Amygdala (tissue), 56 donors: ENCODE measurements at regions not wholly inside any gene's neighbourhood (a gene's known extent, or its start where the extent isn't known, plus 50 kb on each side); places are given as distances from the start of the nearest gene placed in this dataset.

ENCODE experiments used
- DNase-seq, 56 donors: peaks; one replicate each; lab custom pipeline; 2025; lab: John Stamatoyannopoulos, UW

DNA sequence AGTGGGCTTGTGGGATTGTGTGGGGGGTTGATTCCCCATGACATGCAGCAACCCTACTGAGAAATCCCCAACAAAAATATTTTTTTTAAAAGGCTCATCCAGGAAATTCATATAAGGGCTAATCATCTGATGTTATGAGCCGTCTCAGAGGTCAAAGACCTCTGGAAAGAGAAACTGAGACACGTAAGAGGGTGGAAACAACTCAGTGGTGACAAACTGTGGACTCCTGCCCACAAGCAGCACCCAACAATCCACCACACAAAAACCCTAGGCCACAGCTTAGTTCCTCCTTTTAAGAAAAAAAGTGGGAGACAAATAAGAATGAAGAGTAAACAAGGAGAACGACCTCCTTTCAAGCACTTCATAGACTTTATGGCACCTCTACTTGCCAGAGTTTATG, 1096.1 kb upstream of the NRXN1 start:
- no peak for DNase-seq

GRCh38 chr2:52127527-52127926, 1095.6 kb upstream of the NRXN1 start:
- no peak for DNase-seq

DNA sequence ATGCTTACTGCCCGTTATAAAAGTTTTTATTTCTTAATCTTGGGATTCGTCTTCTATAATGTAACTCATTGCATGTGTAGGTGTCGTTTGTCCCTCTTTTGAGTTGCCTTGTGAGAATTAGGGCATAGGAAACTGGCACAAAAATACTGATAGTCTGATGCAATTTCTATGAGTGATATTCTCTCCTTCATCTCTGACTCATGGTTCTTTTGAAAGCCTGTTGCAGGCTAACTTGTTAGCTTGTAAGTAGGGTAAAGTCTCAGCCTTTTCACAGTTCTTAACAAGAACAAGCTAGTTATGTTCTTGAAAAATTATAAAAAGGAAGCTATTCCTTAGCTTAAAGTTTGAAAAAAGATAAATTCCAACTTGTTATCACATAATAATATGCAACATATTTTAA, 1085.4 kb upstream of the NRXN1 start:
- DNase-seq, result no peak

- DNase-seq, result no peak
Measured at GRCh38 chr2:52115750-52116149, 1083.8 kb upstream of the NRXN1 start.

DNA sequence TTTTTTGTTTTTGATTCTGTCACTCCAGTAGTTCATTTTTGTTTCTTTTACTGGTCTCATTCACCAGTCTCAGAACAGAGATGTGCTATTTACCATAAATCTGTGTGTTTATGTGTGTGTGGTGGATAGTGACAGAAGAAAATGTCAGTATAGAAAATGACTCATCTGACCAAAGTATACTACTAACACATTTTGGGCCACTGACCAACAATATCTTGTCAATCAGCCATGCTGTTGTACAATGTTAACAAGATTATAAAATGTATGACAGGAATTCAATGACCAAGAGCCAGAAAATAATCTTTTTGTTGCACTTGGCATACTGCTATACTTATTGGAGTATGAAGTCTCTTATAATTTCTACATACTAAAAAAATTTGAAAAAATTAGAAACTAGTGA, 1081.4 kb upstream of the NRXN1 start:
- no peak for DNase-seq

DNA sequence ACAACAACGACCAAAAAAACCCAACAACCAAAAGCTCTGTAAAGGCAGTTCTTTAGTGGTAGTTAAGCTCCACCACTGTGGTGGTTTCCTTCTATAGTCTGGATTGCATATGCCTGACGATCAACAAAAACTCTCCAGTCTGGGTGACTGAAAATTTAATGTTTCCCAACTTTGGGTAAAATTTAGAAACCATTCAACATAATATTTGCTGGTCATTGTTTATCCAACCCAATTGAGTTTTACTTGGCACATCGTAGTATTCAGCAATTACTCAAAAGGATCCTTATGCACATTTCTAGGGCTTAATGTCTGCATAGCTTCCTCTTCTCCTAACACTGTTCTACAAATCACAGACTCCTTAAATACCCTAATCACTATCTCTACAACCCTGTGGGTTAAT, 1080.2 kb upstream of the NRXN1 start:
- DNase-seq, result no peak

GRCh38 chr2:52107124-52107523, 1075.2 kb upstream of the NRXN1 start:
- DNase-seq, result no peak

DNA sequence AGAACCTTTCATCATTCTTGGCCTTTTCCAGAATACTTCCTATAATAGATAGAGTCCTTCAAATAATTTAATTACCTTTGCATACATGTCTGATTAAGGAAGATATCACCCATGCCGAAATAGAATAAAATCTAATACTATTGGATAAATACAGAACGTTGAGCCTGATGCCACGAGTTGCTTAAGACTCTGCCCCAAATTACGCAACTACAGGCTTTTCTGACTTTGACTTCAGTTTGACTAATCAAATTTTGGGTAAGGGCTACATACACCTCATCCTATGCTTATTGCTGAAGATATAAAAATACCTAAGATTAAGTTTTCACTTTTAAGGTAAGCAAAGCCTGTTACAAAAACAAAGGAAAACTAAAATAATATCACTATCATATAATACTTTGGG, 1065.1 kb upstream of the NRXN1 start:
- no peak for DNase-seq

- DNase-seq, result no peak
Measured at GRCh38 chr2:52084759-52085158, 1052.8 kb upstream of the NRXN1 start.

DNA sequence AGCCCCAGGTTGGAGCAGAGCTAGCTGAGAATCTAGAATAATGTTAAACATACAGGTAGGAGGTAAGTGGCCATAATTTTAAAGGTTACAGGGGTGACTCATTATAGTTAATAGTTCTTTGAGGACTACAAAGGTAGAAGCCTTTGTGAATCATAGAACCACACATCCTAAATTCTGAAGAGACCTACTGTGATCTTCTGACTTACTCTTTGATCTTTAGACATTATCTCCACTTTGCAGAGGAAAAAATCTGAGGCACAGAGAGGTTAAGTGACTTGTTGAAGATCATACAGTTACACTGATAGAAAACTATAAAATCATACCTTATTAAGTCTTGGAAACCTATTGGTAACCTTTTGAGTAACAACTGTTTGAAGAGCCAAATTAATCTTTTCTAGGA, 1051.3 kb upstream of the NRXN1 start:
- DNase-seq, result no peak

DNA sequence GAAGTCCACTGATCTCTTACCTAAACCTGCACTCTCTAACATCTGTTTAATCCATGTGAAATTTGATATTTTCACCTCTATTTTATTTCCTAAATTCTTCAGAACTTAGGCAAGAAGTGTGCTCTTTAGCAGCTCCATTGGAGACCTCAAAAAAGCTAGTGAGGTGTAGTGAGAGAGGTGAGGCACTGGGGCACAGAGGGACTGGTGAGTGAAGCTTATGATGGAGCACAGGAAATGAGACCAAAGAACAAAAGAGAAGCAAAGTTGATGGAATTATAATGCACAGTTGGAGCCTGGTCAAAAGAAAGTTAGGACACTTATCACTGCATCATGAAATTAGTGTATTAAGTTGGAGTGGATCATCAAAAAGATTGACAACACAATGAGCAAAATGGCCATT, 1050.7 kb upstream of the NRXN1 start:
- no peak for DNase-seq

DNA sequence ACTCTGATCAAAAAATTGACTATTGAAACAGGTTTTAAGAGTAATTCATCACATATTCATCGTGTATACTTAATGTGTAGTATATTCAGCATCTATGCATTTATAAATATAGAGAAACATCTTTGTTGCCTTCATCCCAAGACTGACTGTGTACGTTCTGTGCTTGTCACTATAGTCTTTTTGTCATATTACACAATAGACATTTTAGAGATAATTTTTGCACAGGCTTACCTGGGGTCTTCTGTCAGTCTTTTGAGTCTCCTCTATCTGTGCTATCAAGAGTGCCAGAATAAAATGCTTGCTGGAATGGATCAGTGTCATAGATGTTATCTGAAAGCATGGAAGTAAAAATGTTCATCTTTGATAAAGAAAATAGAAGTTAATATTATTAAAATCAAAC, 1047.7 kb upstream of the NRXN1 start:
- DNase-seq, result no peak

DNA sequence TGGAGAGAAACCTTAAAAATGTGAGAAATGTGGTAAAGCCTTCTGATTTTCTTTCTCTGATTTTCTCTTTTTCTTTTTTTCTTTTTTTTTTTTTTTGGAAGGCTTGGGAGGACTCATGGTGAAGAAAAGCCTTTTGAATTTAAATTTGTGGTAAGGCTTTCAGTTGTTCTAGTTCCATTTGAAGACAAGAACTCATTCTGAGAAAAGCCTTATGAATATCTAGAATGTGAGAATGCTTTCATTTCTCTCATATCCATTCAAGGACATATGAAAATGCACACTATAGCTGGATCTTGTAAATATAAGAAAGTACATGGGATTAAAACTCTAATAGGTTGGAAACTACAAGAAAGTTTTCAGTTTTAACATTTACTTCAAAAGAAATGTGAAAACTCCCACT, 1045.2 kb upstream of the NRXN1 start:
- DNase-seq, result no peak

GRCh38 chr2:52074130-52074719, 1042.3 kb upstream of the NRXN1 start:
- no peak for DNase-seq

DNA sequence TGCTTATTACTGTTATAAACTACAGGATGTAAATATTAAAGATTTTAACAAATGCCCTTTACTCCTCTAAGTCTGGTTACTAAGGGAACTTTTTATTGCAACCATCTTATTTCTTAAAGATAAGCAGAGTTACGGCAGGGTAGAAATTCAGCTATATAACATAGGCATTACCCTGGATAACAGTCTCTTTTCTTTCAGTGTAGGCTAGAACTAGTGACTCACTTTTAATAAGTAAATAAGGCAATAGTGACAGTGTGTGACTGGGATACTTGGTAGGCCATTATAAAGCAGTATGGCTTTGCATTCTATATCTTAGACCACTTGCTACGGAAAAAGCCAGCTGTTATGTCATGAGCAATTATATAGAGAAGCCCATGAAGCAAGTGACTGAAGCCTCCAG, 1041.0 kb upstream of the NRXN1 start:
- no peak for DNase-seq

DNA sequence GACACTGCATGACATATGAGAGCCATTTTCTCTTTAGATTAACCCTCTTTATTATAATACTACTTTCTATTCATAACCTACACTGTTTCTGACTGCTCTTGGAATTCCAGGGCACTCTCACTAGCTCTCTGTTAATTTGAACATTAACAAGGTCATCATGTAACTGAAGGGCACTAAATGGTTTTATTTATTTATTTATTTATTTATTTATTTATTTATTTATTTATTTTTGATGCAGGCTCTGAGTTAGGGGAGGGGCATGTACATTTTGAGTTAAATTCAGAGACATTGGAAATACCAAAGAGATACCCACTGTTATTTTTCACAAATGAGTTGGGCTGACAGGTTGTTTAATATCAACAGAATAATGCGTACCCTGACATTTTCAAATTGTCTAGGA, 1038.7 kb upstream of the NRXN1 start:
- DNase-seq, result no peak

DNA sequence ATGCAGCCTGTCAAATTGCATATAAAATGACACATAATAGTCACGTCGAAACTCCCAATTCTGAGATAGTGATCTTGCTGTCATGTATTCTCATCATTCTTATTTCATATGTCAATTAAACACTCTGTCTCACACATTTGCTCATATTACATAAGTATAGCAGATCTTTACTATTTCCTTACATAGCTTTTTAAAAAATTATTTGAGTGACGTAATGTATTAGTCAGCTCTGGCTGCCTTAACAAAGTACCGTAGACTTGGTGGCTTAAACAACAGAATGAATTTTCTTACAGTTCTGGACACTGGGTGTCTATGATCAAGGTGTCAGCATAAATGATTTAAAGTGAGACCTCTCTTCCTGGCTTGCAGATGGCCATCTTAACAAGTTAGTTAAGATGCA, 1032.3 kb upstream of the NRXN1 start:
- DNase-seq, result no peak

DNA sequence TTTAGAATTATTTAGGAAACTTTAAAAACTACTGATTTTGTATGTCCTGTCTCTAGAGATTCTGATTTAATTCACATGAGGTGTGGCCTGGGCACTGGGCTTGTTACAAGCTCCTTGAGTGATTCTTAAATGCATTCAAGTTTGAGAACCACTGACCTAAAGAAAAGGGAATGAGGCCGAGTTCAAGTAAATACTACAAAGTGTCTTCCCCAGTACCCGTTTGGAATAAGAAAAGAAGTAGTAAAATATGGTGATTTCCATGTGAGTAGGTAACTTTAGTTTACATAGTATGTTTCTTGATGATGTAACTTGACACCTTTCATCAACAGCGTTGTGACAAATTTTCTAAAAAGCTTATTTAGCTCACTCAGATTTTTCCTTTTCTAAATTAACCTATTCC, 1022.9 kb upstream of the NRXN1 start:
- DNase-seq, result no peak

GRCh38 chr2:52036853-52037252, 1004.9 kb upstream of the NRXN1 start:
- DNase-seq, result no peak

GRCh38 chr2:52036024-52036423, 1004.1 kb upstream of the NRXN1 start:
- DNase-seq, result no peak

GRCh38 chr2:52035391-52035790, 1003.5 kb upstream of the NRXN1 start:
- DNase-seq, result no peak

DNA sequence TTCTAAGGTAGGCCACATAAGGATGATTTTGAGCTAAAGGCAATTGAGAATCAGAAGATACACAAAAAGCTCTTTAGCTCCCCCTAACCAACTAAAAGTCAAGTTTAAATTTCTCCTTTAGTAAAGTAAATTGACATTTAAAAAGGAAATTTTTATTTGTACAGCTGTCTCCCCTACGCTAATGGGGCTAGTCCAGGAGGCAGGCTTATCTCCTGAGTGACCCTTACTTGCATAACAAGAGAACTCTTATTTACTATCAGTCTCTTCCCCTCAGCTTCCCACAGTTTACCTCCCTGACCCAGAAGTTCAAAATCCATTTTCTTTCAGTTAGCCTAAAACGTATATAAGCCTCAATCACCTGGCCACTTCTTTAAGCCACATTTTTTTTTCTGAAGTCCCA, 1002.8 kb upstream of the NRXN1 start:
- no peak for DNase-seq

GRCh38 chr2:52022006-52022405, 990.1 kb upstream of the NRXN1 start:
- no peak for DNase-seq
